ENCODE measurements at regions not wholly inside any gene's neighbourhood (a gene's known extent, or its start where the extent isn't known, plus 50 kb on each side); places are given as distances from the start of the nearest gene placed in this dataset.

DNA sequence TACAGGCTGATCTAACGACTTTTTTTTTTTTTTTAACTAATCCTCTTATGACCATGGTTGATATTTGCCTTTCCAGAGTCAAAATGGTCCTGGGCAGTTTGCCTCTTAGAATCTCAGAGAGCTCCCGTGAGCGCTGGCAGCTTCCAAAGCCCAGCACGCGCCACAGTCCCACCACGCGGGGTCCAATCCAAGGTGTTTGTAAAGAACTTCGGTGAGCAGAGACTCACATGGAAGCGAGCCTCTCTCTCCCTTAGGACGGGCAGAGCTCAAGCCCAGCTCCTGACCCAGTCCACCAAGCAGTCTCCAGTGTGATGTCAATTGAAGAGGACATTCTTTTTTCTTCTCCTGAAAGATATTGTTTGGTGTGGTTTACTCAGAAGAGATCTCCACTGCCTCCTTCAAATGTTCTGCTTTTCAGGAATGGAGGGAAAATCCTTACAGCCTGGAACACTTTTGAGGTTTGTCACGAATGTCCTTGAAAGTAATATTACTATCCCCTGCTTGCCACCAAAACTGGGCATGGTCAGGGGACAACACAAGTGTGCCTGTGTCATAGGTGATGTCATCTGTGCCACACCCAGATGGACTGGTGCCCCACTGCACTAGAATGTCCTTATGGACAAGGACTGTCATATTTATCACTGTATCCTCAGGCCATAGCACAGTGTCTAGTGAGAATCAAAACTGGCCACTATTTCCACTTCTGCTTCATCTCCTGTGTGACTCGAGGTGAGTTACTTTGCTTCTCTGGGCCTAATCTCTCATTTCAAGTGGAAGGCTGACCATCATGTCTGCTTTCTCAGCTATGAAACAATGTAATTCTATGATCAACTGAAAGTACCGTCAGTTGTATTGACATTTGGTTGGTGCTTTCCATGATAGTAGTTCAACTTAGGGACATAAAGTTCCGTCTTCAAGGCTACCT lies 97.4 kb upstream of the EDEM3 start:
- TF ChIP-seq, protein P1, sequence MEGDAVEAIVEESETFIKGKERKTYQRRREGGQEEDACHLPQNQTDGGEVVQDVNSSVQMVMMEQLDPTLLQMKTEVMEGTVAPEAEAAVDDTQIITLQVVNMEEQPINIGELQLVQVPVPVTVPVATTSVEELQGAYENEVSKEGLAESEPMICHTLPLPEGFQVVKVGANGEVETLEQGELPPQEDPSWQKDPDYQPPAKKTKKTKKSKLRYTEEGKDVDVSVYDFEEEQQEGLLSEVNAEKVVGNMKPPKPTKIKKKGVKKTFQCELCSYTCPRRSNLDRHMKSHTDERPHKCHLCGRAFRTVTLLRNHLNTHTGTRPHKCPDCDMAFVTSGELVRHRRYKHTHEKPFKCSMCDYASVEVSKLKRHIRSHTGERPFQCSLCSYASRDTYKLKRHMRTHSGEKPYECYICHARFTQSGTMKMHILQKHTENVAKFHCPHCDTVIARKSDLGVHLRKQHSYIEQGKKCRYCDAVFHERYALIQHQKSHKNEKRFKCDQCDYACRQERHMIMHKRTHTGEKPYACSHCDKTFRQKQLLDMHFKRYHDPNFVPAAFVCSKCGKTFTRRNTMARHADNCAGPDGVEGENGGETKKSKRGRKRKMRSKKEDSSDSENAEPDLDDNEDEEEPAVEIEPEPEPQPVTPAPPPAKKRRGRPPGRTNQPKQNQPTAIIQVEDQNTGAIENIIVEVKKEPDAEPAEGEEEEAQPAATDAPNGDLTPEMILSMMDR (IDR thresholded peaks at IDR 0.05; ENCODE audit: insufficient read depth, low read depth, low read length), result no peak
- TF ChIP-seq EZH2 (IDR thresholded peaks at IDR 0.05; ENCODE audit: insufficient read depth, low read length), result no peak

Data from astrocyte (in vitro differentiated cells and primary cell).